HG02678 (cell line): ENCODE measurements at regions not wholly inside any gene's neighbourhood (a gene's known extent, or its start where the extent isn't known, plus 50 kb on each side); places are given as distances from the start of the nearest gene placed in this dataset.

Source experiments
- ATAC-seq: cut with Tn5 transposase; IDR thresholded peaks from one replicate; pipeline ENCODE4 v1.9.1; 2021; ENCODE audit warnings: mild to moderate bottlenecking, moderate library complexity; ENCODE audit not compliant: unreplicated experiment

DNA sequence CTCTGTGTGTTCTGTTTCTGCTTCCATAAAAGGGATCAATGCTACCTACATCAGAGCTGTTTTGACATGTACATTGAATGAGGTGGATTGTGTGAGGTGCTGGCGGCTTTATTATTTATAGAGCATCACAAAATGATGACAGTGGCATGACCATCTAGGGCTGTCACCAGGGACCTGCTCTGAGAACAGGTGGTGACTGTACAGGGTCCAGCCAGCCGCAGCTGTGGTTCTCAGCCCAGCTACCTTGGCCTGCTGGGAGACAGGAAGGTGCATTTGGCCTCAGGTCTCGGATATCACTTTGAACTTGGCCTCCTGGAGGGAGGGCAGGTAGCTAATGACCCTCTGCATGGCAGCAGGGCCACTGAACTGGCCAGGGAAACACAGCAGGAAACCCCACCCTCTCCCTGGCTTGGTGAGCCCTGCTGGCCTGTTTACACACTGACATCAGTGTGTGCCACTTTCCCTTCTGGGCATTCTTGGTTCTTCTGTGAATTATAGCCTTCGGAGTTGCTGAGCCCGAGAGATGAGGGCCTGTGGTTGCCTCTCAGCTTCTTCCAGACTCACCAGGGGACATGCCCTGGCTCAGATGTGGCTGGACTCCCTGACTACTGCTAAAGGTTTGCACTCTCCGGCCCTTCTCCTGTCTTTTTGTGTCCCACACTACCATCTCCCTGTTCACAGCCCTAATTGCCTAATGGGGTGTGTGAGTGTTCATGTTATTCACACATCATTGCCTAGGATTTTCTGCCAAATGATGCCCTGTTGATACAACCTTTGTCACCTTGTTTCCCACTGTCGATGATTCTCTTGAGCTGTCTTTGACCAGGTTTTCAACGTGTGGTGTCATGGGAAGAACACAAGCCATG, 109.2 kb upstream of the RAB12 start:
- no peak for ATAC-seq

DNA sequence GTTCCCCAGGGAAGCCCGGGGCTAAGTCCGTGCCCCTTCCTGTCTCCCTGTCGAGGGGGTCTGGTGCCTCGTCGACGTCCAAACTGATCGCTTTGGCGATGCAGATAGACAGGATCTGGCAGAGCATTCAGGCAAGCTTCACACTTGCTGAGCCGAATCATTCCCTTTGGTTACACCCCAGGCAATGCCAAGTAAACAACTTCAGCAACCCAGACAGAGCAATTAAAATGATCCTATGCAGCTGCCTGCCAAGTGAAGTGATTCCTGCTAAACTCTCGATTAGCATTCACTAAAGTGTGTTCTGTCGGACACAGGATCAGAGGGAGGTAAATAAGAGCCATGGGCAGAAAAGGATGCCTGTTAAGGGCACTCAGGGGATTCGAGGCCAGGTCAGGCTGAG, 108.2 kb upstream of the RAB12 start:
- no peak for ATAC-seq

GRCh38 chr18:8503248-8503647, 106.0 kb upstream of the RAB12 start:
- ATAC-seq: no peak

GRCh38 chr18:8504424-8504823, 104.8 kb upstream of the RAB12 start:
- ATAC-seq: no peak

DNA sequence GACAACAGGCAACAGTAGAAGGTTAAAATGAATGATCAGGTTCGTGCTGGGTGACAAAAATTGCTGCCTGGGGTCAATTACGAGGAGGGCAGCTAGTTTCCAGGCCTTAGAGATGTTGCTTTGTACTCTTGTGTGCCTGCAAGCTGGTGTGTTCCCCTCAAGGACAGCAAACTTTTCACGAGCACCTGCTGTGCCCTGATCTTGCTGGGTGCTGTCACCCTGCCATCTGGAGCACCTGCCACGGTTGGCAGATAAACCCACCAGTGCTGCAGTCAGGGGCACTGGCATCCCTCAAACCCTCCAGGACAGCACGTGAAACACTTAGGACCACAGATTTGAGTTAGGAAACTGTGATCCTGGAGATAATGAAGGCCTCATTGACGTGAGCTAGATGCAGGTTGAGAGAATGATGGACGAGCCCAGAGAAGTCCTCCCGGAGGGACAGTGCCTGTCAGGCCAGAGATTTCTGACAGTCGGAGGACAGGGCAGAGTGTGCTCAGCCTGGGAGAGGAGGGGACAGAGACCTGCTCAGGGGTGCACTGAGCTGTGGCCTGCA, 104.3 kb upstream of the RAB12 start:
- ATAC-seq: no peak

DNA sequence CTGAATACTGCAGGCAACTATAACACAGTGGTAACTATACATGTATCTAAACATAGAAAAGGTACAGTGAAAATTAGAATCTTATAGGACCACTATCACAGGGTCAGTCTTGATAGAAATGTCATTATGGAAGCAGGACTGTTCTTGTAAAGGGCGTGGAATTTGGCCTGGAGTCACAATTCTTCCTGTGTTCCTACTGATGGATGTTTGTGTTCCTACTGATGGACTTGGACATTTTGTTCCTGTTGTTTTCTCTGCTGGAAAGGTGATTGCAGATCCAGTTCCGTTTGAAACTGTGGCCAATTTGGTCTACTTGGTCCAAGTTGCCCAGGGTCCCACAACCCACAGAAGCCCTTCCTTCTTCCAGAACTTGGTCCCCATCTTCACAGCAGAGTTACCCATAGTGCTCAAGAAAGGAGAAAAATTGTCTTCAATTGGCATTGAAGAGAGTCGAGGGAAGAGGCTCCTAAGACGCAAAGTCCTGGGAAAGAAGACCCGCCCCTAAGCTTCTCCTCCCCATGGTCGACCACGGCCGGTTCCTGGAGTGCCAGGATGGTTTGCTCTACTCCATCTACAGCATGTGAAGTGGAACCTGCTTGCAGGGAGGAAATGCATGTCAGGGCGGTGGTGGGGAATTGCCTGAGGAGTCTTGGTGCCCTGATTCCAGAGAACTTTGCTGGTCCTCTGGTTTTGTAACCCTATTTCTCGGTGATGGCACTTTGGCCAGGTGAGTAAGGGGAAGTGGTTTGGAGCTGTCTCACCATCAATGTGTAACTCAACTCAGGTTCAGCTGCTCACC, 102.8 kb upstream of the RAB12 start:
- no peak for ATAC-seq

DNA sequence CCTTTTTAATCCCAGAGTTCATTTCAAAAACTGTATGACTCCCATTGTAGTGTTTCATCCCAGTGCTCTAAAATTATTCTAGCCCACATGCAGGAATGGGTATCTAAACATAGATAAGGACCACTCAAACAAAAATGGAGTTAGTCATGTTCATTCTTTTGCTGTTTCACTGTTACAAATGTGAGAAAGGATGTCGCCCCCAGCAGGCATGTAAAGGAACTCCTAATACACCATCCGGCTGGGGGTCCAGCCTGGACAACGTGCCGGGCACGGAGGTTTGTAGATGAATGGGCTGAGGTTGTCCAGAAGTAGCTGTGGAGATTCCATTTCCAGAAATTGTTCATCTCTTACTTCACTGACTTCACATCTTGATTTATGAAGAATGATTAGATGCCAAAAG, 101.9 kb upstream of the RAB12 start:
- ATAC-seq: no peak

DNA sequence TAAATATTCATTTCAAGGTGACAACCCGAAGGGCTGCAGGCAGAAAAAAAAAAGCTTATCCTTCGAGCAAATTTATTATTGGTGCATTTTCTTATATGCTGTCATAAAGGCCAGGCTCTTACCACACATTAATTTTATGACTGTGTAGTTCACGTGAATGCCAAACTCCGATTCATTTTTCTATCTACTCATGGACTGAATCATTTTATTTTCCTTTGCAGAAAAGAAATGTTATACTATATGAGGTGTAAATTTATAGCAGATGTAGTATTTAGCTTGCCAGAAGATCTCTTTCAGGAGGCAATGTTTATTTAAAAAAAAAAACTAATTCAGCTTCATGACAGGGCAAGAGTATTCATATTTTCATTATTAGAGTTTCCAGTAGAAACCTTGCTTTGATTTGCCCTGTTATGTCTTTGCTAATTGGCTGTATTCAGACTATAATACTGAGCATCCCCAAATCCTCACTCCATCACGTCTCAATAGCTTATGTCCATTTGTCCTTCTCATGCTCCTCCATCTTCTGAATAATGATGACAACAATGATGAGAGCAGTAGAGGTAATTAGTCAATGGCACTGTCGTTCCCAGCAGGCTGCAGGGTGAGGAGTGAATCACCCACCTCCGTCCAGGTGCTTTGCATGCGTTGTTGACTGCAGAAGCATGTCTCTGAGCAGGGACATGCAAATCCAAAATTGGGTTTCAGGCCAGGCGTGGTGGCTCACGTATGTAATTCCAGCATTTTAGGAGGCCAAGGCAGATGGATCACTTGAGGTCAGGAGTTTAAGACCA, 101.1 kb upstream of the RAB12 start:
- no peak for ATAC-seq

GRCh38 chr18:8513249-8513648, 96.0 kb upstream of the RAB12 start:
- ATAC-seq: no peak

GRCh38 chr18:8514409-8514808, 94.8 kb upstream of the RAB12 start:
- no peak for ATAC-seq

DNA sequence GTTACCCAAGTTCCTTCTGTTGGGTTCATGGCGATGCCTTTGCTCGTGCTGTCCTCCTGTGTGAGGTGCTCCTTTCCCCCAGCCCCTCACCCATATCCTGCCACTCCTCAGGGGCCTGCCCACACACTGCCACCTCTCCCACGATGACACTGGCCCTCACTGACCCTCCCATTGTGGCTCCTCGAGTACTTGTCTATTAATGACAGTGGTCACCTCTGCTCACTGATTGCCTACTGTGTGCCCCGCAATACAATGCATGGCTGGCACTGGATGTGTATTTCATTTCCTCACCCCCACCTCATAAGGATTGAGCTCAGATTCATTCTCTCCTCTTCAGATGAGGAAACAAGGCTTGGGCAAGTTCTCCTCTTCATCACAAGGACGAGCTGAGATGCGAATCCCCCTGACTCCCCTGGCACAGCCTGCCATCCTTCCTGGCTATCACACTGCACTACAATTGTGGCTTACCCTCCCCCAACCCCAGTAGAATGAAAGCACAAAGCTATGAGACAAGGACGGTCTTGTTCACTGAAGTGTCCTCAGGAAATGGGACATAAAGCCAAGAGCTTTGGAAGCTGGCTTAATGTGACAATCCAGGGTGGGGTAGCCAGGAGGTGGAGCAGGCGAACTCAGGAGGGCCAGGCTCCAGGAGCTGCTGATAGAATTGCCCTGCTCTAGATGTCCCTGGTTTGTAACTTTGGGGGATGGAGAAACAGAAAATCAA, 93.9 kb upstream of the RAB12 start:
- no peak for ATAC-seq

DNA sequence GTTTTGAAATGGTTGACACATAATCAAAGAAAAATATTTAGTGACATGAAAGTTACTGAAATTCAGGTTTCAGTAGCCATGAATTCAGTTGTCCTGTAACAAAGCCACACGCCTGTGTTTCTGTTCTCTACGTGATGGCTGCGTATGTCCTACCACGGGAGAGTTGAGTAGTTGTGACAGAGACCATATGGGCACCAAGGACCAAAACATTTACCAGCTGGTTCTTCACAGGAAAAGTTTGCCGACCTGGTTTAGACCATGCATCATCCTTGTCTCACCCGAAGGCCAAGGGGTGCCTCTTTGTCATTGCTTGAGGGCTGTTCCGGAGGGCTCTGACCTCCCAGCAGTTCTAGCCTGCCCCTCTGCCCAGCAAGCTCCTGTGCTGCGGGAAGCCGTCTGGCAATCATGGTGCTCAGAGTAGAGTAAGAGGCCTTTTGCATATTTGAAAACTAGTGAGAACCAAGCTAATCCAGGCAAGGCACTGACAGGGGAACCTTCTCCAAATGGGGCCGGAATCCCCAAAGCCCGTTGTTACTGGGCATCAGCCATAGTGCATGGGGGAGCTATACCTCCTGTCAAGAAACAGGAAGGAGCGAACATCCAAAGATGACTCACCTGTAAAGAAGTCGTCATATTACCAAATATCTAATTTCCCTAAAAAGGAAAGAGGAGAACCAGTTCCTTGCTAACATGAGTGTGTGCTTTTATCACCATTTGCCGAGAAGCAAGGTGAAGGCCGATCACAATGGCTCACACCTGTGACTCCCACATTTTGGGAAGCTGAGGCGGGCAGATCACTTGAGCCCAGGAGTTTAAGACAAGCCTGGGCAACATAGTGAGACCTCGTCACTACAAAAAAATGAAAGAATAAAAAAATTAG, 92.6 kb upstream of the RAB12 start:
- no peak for ATAC-seq

GRCh38 chr18:8517276-8517675, 92.0 kb upstream of the RAB12 start:
- no peak for ATAC-seq

DNA sequence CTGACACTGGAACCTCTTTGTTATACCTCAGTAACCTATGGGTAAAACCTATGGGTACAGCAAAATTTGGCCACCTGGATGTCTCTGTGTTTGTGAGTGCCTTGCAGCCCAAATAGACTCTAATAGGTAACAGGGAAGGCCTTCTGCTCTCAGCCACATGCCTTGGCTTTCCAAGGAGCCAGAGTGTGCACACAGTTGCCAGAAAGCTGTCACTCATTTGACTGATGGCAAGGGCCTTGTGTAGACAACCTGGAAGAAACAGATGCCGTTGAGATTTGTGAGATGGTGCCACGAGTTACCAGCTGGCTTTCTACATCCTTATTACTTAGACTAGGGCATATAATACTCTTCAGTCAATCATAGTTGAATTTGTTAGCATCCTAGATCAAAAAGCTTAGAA, 90.1 kb upstream of the RAB12 start:
- ATAC-seq: no peak

GRCh38 chr18:8520266-8520665, 89.0 kb upstream of the RAB12 start:
- no peak for ATAC-seq

DNA sequence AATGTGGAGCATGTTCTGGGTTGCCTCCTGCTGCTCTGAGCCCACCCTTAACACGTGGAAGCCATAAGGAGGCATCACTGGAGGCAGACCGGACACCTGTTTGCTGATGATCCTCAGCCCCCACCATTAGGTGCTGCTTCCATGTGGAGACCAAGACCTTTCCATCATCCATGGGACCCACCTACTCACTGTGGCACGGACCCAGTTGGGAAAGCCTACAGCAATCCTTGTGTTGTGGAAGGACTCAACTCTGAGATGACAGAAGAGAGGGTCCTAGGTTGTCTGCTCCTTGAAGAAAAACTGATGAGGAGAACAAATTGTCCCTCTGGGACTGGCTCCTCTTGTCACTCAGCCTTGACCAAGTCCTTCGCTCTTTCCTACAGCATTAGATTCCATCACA, 86.5 kb upstream of the RAB12 start:
- no peak for ATAC-seq

- ATAC-seq: no peak
These were observed 83.5 kb upstream of the RAB12 start for GRCh38 chr18:8525692-8526091.

DNA sequence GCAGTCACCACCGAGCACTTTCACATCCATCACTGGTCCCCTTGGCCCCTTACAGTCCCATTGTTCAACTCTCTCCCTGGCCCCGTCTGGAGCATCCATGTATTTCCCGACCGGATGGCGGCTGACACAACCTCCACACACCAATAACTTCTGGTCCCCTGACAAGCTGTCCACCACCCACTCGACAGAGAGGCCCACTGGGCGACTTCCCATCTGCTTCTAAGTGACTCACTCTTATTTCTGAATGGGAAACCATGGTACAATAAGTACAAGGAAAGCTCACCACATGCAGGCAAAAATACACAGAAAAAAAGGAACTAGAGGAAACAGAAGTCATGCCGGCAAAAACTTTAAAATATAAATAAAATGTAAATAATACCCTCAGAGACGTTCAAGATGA, 82.9 kb upstream of the RAB12 start:
- ATAC-seq: no peak

GRCh38 chr18:8529609-8530008, 79.6 kb upstream of the RAB12 start:
- ATAC-seq: no peak
